HCT116 (cell line): ENCODE measurements at regions not wholly inside any gene's neighbourhood (a gene's known extent, or its start where the extent isn't known, plus 50 kb on each side); places are given as distances from the start of the nearest gene placed in this dataset.

ENCODE experiments used
- ATAC-seq: fragments of 200-7000 bp; cut with Tn5 transposase; 2 replicates; pipeline ENCODE4 v1.9.1; 2020; ENCODE audit warnings: mild to moderate bottlenecking, moderate library complexity
- BruUV-seq: library from RNA; stranded (reverse); fragments of 400-500 nt; replicated peaks from 2 replicates; lab custom pipeline; 2021; lab: Mats Ljungman, UMichigan
- CTCF ChIA-PET: fragments of 300-600 bp; sonication (Branson Sonifier 250); formaldehyde crosslinking; loops from one replicate; lab custom pipeline; 2021; ENCODE audit warnings: antibody characterized with exemption; lab: Charles Lee
- POLR2A ChIA-PET: fragments of 300-600, 350-600 bp; sonication (Branson Sonifier 250); formaldehyde crosslinking; loops from one replicate; lab custom pipeline; 2021; ENCODE audit warnings: antibody characterized with exemption; lab: Charles Lee
- RAD21 ChIA-PET, 2 experiments: fragments of 300-600 bp; sonication (Branson Sonifier 250); formaldehyde crosslinking; loops; one replicate each; lab custom pipeline; 2023; ENCODE audit warnings: low total read pairs in 2 of 2; ENCODE audit not compliant: uncharacterized antibody in 2 of 2, unreplicated experiment in 2 of 2, low non-redundant PET in 1 of 2; lab: Charles Lee
- DNase-seq: peaks from one replicate; pipeline ENCODE4 v3.0.0-alpha.2; 2010; ENCODE audit warnings: low read depth, low spot score
- H2AFZ ChIP-seq: fragments of 200-600 bp; shearing (Covaris generic), sonication (generic); 2 replicates; pipeline ENCODE4 v1.6.1; 2017; ENCODE audit warnings: low read depth, mixed run types, mixed read lengths, antibody characterized with exemption, low read length; ENCODE audit not compliant: poor library complexity, severe bottlenecking
- H3K27ac ChIP-seq: 2 replicates; pipeline ENCODE4 v1.5.1; 2012; ENCODE audit warnings: low read depth, low read length
- H3K27me3 ChIP-seq: fragments of 200-600 bp; sonication (generic); 2 replicates; pipeline ENCODE4 v1.6.1; 2016; ENCODE audit warnings: mixed run types, low read length, mixed read lengths; ENCODE audit not compliant: insufficient read depth
- H3K36me3 ChIP-seq, 2 experiments: fragments of 200-500 bp in 1 of 2; fragments of 200-600 bp in 1 of 2; sonication (Bioruptor generic) in 1 of 2; sonication (generic) in 1 of 2; 2 replicates each; pipeline versions ENCODE4 v1.5.1 to v1.6.1; 2014 to 2016; ENCODE audit warnings: low read length in 2 of 2, inconsistent platforms in 1 of 2, mixed read lengths in 1 of 2, mixed run types in 1 of 2; ENCODE audit not compliant: insufficient read depth in 2 of 2, control insufficient read depth in 1 of 2
- H3K4me1 ChIP-seq, 2 experiments: fragments of 200-600 bp in 1 of 2; sonication (generic) in 1 of 2; 2 replicates each; pipeline versions ENCODE4 v1.5.1 to v1.6.1; 2012 to 2017; ENCODE audit warnings: low read length in 2 of 2, inconsistent platforms in 1 of 2, mild to moderate bottlenecking in 1 of 2, mixed read lengths in 1 of 2, mixed run types in 1 of 2, moderate library complexity in 1 of 2; ENCODE audit not compliant: insufficient read depth in 2 of 2, control insufficient read depth in 1 of 2
- H3K4me2 ChIP-seq: fragments of 200-600 bp; sonication (generic); 2 replicates; pipeline ENCODE4 v1.6.1; 2017; ENCODE audit warnings: mixed run types, low read length, mixed read lengths
- H3K4me3 ChIP-seq, 2 experiments: fragments of 200-600 bp in 1 of 2; sonication (generic) in 1 of 2; replicated peaks in 1 of 2; 2 replicates each; pipeline ENCODE4 v1.5.1; 2011 to 2016; ENCODE audit warnings: low read length in 2 of 2, control low read depth in 1 of 2, low read depth in 1 of 2, mild to moderate bottlenecking in 1 of 2, mixed read lengths in 1 of 2, mixed run types in 1 of 2
- H3K79me2 ChIP-seq: fragments of 200-600 bp; sonication (generic); 2 replicates; pipeline ENCODE4 v1.6.1; 2017; ENCODE audit warnings: mild to moderate bottlenecking, mixed run types, low read length, moderate library complexity, mixed read lengths; ENCODE audit not compliant: insufficient read depth
- H3K9ac ChIP-seq: fragments of 200-600 bp; sonication (generic); 2 replicates; pipeline ENCODE4 v1.6.1; 2016; ENCODE audit warnings: low read length, mixed read lengths
- H3K9me2 ChIP-seq: fragments of 200-600 bp; sonication (generic), shearing (Covaris generic); 2 replicates; pipeline ENCODE4 v1.6.1; 2017; ENCODE audit warnings: mixed run types, mild to moderate bottlenecking, moderate library complexity; ENCODE audit not compliant: insufficient read depth
- H3K9me3 ChIP-seq, 2 experiments: fragments of 200-500 bp in 1 of 2; fragments of 200-600 bp in 1 of 2; sonication (Bioruptor generic) in 1 of 2; sonication (generic) in 1 of 2; 2 replicates each; pipeline ENCODE4 v1.6.1; 2014 to 2017; ENCODE audit warnings: low read length in 2 of 2, mixed read lengths in 2 of 2, inconsistent platforms in 1 of 2, low read depth in 1 of 2, mild to moderate bottlenecking in 1 of 2, mixed run types in 1 of 2, moderate library complexity in 1 of 2; ENCODE audit not compliant: control insufficient read depth in 1 of 2, insufficient read depth in 1 of 2
- H4K20me1 ChIP-seq: fragments of 200-600 bp; sonication (generic), shearing (Covaris generic); 2 replicates; pipeline ENCODE4 v1.6.1; 2017; ENCODE audit warnings: mixed run types, mild to moderate bottlenecking, moderate library complexity; ENCODE audit not compliant: insufficient read depth
- CEBPB ChIP-seq: IDR thresholded peaks from 2 replicates; pipeline ENCODE4 v1.6.1; 2012; ENCODE audit warnings: low read depth
- CTCF ChIP-seq, 3 experiments: fragments of 200-600 bp in 1 of 3; sonication (generic) in 1 of 3; IDR thresholded peaks in 2 of 3; conservative IDR thresholded peaks in 1 of 3; 2 replicates each; pipeline ENCODE4 v1.5.1; 2012 to 2017; ENCODE audit warnings: low read depth in 2 of 3, low read length in 2 of 3, antibody characterized with exemption in 1 of 3, borderline replicate concordance in 1 of 3, control low read depth in 1 of 3, mild to moderate bottlenecking in 1 of 3, mixed read lengths in 1 of 3, mixed run types in 1 of 3, moderate library complexity in 1 of 3; ENCODE audit not compliant: insufficient read depth in 1 of 3
- EGR1 ChIP-seq: IDR thresholded peaks from 2 replicates; pipeline ENCODE4 v1.6.1; 2012; ENCODE audit warnings: low read depth
- ELF1 ChIP-seq: IDR thresholded peaks from 2 replicates; pipeline ENCODE4 v1.6.1; 2012; ENCODE audit warnings: low read depth, borderline replicate concordance
- FOSL1 ChIP-seq: IDR thresholded peaks from 2 replicates; pipeline ENCODE4 v1.6.1; 2012; ENCODE audit warnings: low read depth
- MAX ChIP-seq: IDR thresholded peaks from 2 replicates; pipeline ENCODE4 v1.6.1; 2012
- POLR2A ChIP-seq: IDR thresholded peaks from 2 replicates; pipeline ENCODE4 v1.7.0; 2011; ENCODE audit warnings: borderline replicate concordance; ENCODE audit not compliant: insufficient read depth, insufficient read length; ENCODE audit errors: extremely low read depth
- SP1 ChIP-seq: IDR thresholded peaks from 2 replicates; pipeline ENCODE4 v1.6.1; 2012; ENCODE audit warnings: low read depth
- SRF ChIP-seq: IDR thresholded peaks from 2 replicates; pipeline ENCODE4 v1.6.1; 2012; ENCODE audit warnings: low read depth
- YY1 ChIP-seq: IDR thresholded peaks from 2 replicates; pipeline ENCODE4 v1.6.1; 2011; ENCODE audit warnings: low read length, low read depth, moderate library complexity, mild to moderate bottlenecking; ENCODE audit not compliant: insufficient replicate concordance; ENCODE audit errors: extremely low read depth
- ZNF274 ChIP-seq: fragments of 200-500 bp; sonication (Bioruptor generic); IDR thresholded peaks from 2 replicates; pipeline ENCODE4 v1.6.1; 2014; ENCODE audit warnings: mild to moderate bottlenecking, low read depth, low read length, inconsistent platforms
- intact Hi-C: fragments of 100-400 bp; cut with micrococcal nuclease; formaldehyde crosslinking; loops from 2 replicates; pipeline ENCODE4 v1.10.0; 2022

GRCh38 chr5:40390281-40391149 lies 289.2 kb upstream of the PTGER4 start:
- Histone ChIP-seq H3K9ac (no peak overlapping the region), H4K20me1 (no peaks in the 10 kb centered on the region)
- intact Hi-C loops = no loop called here
- TF ChIP-seq YY1 = no peak
- no peak for TF ChIP-seq FOSL1
- no peak for TF ChIP-seq SP1
- no peak for TF ChIP-seq CTCF (IDR thresholded peaks at IDR 0.05 in 2 of 3, conservative IDR thresholded peaks at IDR 0.05 in 1 of 3; ENCODE audit: borderline replicate concordance in 1 of 3, insufficient read depth in 1 of 3, low read depth in 2 of 3, low read length in 2 of 3)
- no peak for TF ChIP-seq ZNF274
- no peak for TF ChIP-seq ELF1
- TF ChIP-seq SRF = no peak
- no peak for TF ChIP-seq POLR2A
- TF ChIP-seq CEBPB = no peak
- no peak for TF ChIP-seq EGR1
- TF ChIP-seq MAX = no peak
- TF ChIP-seq, all 23 proteins: peak for 0
- Histone ChIP-seq H2AFZ (no peak overlapping the region), H3K9me3 (no peaks in the 10 kb centered on the region), H3K9me2 (no peaks in the 10 kb centered on the region), H3K27ac (no peak overlapping the region), H3K4me3 (no peak overlapping the region), H3K36me3 (no peaks in the 10 kb centered on the region), H3K4me1 (peaks cover 7 to 8% of the 10 kb centered on the region in 2 experiments), H3K4me2 (no peak overlapping the region), H3K79me2 (no peaks in the 10 kb centered on the region), H3K27me3 (no peaks in the 10 kb centered on the region)
- no TSS peak for BruUV-seq
- ChIA-PET RAD21 (no interaction called here), POLR2A (no interaction called here), CTCF (no interaction called here)
- no peak for ATAC-seq
- no peak for DNase-seq
